Ovary (tissue), 3 donors: ENCODE measurements at regions not wholly inside any gene's neighbourhood (a gene's known extent, or its start where the extent isn't known, plus 50 kb on each side); places are given as distances from the start of the nearest gene placed in this dataset.
"Not testable (repeated sequence)": the region's sequence is repeated elsewhere in the genome, so short reads cannot be mapped to it uniquely, and the experiment has no call there.

Experiments used
- EP300 ChIP-seq: sonication (generic); formaldehyde crosslinking; IDR thresholded peaks from one replicate; pipeline ENCODE4 v1.6.1; 2017; ENCODE audit warnings: antibody characterized with exemption
- TF ChIP-seq, protein P1 (sequence below), 3 donors: fragments of 450-650 bp in 2 of 3; fragments of 200-600 bp in 1 of 3; IDR thresholded peaks; one replicate each; pipeline versions ENCODE4 v1.5.1 to v1.8.0; 2016 to 2022; ENCODE audit warnings: antibody characterized with exemption in 3 of 3, mild to moderate bottlenecking in 1 of 3
- donor health status: DM: no; HTN: no; CAD: no.

DNA sequence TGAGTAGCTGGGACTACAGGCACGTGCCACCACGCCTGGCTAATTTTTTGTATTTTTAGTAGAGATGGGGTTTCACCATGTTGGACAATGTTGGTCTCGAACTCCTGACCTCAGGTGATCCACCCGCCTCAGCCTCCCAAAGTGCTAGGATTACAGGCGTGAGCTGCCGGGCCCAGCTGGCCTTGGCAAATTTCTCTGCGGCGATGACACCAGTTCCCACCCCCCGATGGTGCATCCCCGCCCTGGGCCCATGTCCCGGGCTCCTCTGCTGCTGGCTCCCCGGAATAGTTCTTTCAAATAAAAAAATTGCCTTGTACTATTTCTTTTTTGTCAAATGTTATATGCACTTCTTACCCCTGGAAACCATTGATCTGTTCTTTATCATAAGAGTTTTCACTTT, 171.5 kb upstream of the SPHKAP start:
- TF ChIP-seq, protein P1, sequence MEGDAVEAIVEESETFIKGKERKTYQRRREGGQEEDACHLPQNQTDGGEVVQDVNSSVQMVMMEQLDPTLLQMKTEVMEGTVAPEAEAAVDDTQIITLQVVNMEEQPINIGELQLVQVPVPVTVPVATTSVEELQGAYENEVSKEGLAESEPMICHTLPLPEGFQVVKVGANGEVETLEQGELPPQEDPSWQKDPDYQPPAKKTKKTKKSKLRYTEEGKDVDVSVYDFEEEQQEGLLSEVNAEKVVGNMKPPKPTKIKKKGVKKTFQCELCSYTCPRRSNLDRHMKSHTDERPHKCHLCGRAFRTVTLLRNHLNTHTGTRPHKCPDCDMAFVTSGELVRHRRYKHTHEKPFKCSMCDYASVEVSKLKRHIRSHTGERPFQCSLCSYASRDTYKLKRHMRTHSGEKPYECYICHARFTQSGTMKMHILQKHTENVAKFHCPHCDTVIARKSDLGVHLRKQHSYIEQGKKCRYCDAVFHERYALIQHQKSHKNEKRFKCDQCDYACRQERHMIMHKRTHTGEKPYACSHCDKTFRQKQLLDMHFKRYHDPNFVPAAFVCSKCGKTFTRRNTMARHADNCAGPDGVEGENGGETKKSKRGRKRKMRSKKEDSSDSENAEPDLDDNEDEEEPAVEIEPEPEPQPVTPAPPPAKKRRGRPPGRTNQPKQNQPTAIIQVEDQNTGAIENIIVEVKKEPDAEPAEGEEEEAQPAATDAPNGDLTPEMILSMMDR (IDR thresholded peaks at IDR 0.05): not testable (repeated sequence)
- TF ChIP-seq EP300: not testable (repeated sequence)
